NAMALWA (cell line): ENCODE measurements at regions not wholly inside any gene's neighbourhood (a gene's known extent, or its start where the extent isn't known, plus 50 kb on each side); places are given as distances from the start of the nearest gene placed in this dataset.
"Not testable (repeated sequence)": the region's sequence is repeated elsewhere in the genome, so short reads cannot be mapped to it uniquely, and the experiment has no call there.

ENCODE experiments used
- DNase-seq: peaks from one replicate; pipeline ENCODE4 v3.0.0-alpha.2; 2015; ENCODE audit warnings: low spot score

DNA sequence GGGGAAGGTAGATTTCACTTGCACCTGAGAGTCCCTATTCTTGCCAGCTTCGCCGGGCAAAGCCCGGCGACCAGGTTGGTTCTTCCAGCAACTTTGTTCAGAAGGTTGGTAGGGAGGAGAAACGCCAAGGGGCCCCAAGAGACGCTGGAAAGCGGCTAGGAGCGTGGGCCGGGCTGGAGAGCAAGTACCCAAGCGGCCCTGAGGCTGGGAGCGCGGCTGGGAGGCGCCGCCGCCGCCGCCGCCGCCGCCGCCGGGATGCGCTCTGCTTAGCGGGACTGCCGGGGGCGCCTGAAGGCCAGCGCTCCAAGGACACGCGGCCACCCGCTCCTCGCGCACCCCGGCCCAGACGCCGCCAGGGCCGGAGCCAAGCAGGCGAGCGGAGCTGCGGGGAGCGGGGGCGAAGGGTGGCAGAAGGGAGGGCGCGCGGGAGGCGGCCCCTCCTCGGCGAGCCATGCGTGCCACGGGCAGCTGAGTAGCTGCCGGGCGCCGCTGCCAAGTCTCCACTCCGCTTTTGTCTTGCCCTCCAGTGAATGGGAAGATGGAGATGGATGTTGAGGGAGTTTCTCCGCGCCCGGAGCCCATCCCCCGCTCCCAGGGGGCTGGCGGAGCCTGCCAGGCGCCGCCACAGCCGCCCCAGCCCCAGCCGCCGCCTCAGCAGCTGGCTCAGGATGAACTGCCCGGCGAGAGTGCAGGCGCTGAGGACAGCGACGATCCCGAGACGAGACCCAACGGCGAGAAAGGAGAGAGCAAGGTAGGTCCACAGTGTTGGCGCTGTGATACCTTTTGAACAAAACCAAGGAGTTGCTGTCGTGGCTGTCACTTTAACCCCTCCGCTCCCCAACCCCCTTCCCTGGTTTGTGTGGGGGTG is 227.4 kb upstream of the AZI2 start:
- no peak for DNase-seq

DNA sequence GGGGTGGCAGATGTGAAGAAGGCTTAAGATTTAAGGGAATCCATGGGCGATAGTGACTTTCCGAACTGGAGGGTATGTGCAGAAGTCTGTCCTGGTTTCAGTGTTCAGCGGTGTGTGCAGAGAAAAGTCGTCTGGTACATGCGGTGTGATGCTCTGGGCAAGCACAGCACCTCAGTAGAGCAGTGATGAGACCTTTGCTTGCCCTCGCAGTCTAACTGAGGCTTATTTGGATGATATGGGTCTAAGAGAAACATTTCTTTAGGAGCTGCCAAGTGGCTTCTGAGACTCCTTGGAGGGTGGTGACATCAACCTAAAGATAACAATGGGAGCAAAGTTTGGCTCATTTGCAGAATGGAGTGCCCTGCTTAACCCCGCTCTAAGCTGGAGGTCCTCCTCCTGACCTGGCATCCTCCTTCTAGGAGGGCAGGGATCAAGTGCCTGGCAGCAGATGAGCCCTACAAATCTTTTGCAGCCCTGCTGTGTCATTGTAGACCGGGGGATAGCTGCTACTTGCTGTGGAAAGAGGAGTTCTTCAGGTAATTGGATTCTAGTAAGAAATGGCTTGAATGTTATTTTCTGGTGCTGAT is 228.1 kb upstream of the AZI2 start:
- no peak for DNase-seq

DNA sequence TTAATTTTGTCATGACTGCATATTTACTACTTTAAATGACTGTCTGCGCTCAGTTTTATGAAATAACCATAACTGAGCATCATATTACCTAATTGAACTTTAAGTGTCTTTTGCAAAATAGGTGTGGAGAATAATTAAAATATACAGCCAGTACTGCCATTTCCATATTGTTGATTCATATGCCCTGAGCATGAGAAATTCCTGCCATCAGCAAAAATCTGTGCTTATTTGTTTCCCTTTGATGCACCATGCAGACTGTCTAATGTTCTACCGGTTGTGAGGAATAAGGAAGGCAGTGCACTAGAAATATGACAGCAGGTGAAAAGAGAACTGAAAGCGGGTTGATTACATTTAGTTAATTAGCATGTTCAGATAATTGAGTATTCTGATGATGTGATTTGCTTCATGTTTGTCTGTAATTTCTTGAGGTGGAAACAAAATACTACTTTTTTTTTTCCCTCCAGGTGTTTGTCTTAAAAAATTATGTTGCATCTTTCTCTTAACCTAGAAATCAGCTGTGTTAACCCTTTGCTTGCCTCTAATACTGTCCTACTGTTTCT is 229.4 kb upstream of the AZI2 start:
- DNase-seq = no peak

DNA sequence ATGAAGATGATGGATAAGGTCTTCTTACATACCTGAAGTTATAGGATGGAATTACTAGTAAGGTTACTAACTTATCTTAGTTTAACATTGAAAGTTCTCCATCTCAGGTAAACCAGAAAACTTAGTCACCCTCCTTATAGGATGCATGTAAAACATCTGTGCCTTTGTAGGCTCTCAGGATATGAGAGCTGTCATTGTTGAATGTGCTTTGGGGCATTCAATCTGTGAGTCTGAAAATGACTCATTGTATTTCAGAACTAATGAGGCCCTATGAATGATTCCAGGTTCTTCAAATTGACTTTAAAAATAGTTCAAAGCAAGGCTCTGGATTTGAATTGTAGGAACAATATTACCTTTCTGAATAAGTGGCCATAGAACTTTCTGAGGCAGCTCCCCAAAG is 237.7 kb upstream of the AZI2 start:
- no peak for DNase-seq

DNA sequence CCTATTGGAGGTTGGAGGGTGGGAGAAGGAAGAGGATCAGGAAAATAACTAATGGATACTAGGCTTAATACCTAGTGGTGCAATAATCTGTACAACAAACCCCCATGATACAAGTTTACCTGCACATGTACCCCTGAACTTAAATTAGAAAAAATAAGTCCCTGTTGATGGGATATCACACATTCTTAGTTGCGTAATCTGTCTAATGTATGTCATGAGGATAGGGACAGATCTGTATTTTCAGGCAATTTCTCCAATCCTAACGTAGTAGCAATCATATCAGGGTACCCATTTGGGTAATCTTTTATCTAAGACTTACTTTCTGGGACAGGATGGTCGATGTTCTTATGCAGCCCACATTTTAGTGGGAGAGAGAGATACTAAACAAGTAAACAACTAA is 239.1 kb upstream of the AZI2 start:
- DNase-seq = no peak

DNA sequence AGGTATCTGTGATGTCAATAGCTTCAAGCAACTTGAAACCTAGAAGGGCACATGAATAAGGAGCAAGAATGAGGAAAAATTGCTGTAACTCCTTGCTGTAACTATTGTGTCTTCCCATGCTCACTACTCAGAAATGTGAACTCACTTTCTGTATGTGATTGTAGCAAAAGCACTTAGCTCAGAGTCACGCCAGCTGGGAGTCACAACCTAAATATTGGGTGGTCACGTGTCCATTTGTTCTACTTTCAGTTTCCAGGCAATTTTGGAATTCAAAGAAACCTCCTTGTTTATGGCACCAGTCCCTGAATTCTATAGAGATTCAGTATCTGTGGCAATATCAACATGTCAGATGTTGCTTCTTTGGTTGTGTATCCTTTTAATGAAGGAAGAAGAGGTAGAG is 241.6 kb upstream of the AZI2 start:
- DNase-seq = peak; percentile 19

DNA sequence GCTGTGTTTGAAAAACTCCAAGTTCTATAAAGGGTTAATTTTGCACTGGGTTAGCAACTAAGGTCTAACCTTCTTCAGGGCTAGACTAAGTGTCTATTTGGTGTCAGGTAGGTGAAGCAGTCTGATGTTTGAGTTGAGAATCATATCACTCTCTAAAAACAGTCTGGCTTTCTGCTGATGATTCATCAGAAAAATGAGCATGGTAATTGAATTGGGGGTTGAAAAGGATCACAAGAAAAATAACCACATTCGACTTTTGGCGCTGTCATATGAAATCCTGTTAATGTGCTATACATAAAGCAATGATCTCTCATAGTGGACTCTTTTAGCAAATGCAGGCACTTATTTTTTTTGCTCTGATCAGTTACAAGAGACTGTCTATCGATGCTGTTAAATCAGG is 242.2 kb upstream of the AZI2 start:
- no peak for DNase-seq

DNA sequence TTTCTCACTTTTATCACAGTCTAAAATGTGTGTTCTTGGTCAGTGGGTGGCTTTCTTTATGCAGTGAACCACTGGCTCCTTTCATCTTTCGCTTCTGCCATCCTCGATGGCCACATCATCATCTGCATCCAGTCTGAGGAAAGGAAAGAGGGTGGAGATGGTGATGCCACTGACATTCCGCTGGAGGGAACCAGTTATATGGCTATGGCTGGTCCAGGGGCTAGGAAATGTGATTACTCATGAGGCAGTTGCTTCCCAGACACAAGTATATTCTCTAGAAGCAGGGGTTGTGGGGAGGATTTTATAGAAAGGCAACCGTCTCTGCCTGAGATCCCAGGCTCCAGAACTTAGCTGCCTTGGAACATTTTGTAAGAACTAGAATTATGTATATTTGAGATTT is 246.7 kb upstream of the AZI2 start:
- no peak for DNase-seq

DNA sequence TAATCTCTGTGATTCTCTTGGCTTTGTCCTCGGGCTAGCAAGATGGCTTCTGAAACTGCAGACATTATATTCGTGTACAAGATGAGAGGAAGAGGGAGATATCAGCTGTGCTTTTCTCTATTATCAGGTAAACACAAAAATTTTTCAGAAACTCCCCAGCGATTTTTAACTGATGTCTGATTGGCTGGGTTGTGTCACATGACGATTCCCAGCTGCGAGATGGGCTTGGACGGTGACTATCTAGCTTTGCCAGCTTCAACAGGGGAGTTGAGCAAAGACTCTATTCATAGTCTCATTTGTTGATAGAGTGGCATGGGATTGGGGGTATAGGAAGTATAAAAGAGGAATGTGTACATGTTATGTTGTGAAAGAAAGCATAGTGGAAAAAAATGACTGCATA is 248.8 kb upstream of the AZI2 start:
- DNase-seq = no peak

DNA sequence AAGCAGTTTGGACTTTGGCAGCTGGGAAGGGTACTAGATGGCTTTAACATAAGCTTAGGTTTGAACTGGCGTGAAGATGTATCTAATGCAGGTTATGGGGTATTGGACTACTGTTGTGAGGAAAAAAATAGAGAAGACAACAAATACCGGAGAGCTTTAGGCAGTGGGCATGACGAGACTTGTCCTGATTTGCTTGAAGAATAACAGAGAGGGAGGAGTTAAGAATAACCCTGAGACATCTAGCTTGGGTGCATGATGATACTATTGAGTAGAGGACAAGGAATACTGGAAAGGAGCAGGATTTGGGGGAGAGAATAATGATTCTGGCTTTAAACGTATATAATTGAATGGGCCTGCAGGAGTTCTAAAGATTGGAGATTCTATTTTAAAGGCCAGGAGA is 249.5 kb upstream of the AZI2 start:
- DNase-seq = no peak

DNA sequence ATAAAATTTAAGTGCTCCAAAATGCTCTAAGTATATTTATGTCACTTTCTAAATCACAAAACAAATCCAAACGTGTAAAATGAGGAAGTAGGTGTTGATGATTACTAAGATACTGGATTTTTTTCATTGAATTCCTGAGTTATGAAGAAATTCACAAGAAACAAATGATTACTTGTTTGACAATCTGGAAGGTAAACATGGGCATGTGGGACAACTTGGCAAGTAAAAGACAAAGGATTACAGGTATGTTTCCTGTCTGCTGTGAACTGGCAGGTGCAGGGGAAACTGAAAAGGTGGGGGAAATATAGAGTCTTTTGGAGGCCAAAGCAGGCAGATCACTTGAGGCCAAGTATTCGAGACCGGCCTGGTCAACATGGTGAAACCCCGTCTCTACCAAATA is 252.7 kb upstream of the AZI2 start:
- no peak for DNase-seq

DNA sequence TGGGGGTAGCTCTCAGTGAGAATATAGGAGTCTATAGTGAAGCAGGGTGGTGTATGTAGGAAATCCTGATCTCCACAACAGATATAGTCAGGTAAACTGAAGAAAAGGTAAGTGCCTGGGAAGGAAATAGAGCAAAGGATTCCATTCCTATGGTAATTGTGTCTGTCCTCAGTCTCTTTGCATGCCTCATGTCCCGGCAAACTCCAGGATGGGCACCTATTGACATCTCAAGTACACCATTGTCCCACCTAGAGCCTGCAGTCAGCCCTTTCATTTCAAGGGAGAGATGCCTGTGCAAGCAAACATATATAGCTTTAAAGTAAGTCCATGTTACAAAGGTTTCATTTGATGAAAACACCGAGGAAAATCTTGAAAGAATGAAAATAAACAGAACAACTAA is 257.7 kb upstream of the AZI2 start:
- DNase-seq = no peak

DNA sequence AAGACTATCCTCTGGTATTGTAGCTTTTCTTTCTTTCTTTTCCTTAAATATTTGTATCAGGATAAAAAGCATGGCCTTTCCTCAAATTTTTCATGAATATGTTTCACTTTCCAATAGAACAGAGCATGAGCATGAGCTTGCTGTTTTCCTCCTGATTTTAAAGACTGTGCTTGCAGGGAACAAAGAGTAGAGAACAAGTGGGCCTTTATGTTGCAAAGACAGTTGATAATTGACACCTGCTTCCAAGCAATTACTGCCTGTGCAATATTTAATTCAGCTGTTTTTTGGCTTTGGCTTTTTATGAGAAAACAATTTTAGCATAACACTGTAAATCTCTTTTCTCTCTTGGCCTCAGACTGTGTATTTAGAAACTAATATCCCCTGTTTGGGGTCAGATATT is 263.6 kb upstream of the AZI2 start:
- DNase-seq = no peak

DNA sequence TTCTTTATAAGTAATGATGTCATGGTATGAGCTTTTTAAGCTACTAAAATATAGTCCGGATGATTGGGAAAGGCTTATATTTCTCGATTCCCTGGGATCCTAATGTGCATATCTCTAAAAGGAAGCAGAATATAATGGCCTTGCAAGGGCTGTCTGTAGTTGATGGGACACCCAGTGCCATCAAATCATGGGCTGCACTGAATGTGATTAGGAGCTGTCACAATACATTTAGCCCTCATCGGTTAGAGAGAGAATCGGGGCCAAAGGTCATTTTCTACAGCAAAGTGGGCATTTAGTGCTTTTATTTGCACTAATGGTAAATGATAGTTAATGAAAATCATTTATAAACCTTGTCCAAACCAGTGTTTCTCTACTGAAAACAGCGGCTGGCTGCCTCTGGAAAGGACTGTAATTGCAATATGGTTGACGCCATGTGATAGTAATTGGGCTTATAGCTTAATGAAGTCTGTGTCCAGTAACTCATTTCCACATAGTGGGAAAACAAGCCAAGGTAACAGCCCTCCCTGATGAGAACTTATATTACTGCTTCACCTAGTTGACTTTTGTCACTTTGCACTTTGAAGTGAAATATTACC is 265.0 kb upstream of the AZI2 start:
- no peak for DNase-seq

DNA sequence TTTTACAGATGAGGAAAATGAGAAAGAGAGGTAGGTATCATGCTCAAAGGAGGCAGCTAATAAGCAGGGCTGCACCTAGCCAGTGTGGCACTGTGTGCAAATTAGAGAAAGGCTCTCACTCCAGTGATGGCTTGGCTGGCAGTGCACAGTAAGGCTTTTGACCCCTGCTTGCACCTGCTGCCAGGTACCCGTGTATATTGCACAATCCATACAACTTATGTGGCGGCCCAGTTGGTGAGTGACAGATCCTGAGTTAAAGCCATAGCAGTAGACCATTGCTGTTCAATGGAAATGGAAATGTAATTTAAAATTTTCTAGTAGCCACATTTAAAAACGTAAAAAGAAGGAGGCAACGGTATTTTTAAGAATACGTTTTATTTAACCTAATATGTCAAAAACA is 266.4 kb upstream of the AZI2 start:
- no peak for DNase-seq

DNA sequence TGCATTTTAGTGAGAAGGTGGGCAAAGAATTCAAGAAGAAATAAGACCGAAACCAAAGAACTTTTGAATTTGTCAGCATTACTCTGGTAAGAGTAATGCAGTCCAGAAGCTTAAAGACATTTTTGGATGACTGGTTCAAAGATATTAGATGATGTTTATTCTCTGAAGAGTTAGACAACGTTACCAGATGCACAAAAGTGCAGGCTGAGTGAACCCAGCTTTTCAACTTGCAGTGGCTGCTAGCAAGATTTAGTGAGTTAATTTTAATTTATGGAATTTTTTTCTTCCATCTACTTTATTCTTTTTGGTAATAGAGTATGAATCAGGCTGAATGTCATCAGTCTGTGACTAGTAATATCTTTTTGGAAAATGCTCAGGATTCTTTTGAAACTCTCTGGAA is 267.3 kb upstream of the AZI2 start:
- no peak for DNase-seq

DNA sequence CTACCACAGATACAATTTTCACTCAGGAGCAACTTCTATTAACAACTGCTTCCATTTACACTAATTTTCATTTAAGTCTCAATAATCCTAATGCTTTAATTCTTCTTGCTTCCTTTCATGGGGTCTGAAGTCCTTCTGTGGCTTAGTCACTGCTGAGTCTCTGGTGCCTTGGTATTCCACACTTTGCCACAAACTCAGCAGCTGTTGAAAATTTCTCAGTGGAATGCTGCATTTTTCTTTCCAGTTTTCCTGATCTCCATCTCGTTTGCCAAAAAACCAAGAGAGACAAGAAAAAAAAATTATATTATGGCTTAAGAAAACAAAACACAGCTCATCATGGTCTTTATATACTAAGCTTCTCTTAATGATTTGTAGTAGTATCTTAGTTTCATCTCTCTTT is 269.2 kb upstream of the AZI2 start:
- no peak for DNase-seq

DNA sequence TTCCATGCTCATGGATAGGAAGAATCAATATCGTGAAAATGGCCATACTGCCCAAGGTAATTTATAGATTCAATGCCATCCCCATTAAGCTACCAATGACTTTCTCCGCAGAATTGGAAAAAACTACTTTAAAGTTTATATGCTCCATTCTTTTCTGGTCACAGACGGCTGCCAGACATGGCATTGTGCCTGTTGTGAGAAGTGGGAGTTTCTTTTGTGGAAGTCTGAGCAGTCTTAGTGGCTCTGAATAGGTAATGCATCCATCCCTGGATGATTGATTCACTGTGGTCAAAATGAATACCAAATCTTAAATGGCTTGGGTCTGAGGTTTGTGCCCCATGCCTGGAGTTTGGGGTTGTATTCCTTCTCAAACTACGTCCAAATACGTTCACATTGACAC is 274.5 kb upstream of the AZI2 start:
- DNase-seq = no peak

DNA sequence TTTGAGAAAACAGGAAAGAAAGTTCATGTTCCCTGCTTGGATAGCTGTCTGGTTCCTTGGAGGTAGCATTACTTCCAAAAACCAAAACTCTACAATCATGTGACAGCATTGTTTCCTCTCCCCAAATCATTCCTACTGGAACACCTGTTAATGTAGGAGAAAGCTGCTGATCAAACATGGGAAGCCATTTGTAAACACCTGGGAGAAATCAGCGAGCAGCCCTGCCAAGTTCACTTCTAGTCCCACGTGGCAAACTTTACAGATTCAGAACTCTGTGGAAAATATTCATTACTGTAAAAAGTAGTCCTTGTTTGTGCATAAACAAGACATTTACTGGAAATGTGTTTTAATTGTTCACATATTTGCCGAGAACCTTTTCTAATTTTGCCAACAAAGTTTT is 275.5 kb upstream of the AZI2 start:
- no peak for DNase-seq

DNA sequence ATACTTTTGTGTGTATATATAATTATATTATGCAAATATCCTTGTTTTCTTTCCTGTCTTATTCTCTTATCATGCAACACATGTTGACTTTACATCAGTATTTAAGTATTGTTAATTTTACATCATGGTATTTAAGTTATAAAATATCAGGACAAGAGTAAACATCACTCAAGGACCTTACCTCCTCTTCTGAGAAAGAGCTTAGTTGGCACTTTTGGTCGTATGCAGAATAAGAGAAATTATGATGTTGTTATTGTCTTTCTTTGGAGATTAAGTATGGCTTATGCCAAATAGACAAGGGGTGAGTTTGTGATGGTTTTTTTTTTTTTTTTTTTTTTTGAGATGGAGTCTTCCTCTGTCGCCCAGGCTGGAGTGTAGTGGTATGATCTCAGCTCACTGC is 279.2 kb upstream of the AZI2 start:
- DNase-seq = not testable (repeated sequence)

DNA sequence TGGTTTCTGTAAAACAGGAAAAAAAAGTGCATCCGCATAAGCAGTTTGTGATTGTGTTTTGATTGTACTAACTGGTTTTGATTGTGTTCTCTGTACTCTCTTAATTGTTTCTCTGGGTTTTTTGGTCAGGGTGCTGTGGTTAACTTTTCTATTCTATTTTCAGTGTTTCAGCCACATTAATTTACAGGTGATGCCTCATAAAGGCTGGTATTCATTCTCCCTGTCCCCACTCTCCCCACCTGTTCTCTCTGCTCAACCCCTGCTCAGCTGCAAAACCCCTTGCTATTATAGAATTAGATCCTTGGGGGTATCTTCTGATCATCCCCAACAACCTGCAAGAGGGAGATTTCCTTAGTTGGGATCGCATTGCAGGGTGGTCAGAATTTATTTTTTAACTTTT is 285.4 kb upstream of the AZI2 start:
- DNase-seq = no peak

DNA sequence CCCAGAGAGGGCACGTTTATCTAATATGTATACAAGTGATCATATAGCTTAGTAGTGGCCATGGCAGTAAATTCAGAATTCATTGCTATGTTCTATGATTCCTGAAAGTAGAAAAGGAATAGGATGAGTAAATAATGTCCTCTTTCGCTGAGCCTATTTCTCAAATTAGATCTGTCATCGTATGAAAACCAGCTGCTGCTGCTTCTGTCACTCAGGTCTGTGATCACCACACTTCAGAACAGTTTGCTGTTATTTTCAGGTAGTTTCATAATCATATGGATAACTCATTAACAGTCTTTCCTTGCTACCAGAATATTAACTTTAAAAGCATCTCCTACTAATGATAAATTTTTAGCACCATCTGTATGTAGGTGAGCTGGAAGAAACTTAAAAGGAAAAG is 289.1 kb upstream of the AZI2 start:
- no peak for DNase-seq

DNA sequence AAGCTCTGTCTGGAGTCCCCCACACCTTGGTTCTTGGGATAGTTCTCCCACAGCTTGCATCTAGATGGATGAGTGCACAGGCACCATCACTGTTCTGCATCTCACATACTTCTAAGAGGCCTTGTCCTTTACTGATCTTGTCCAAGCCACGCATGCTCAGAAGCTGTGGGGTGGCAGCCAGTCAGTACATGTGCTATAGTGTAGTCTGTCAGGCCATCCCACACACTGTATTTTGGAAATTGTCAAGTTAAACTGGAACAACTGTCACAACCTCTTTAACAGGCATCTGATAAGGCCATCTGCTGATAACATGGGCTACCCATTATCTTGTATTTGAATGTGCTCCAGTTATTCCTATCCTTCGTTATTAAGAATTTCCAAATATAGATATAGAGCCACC is 296.5 kb upstream of the AZI2 start:
- DNase-seq = no peak
